Loucy (cell line): ENCODE measurements at regions not wholly inside any gene's neighbourhood (a gene's known extent, or its start where the extent isn't known, plus 50 kb on each side); places are given as distances from the start of the nearest gene placed in this dataset.
A peak's percentile ranks its signal among the peaks of the same experiment; 100 is the strongest.

ENCODE experiments used
- EZH2phosphoT487 ChIP-seq: fragments of 200-600 bp; IDR thresholded peaks from 2 replicates; pipeline ENCODE4 v1.6.1; 2018; ENCODE audit warnings: antibody characterized with exemption, mild to moderate bottlenecking, moderate library complexity, borderline replicate concordance
- TF ChIP-seq, protein P1 (sequence below): fragments of 200-600 bp; sonication (generic); conservative IDR thresholded peaks from 2 replicates; pipeline ENCODE4 v1.5.1; 2014; ENCODE audit warnings: mild to moderate bottlenecking, antibody characterized with exemption, low read length

DNA sequence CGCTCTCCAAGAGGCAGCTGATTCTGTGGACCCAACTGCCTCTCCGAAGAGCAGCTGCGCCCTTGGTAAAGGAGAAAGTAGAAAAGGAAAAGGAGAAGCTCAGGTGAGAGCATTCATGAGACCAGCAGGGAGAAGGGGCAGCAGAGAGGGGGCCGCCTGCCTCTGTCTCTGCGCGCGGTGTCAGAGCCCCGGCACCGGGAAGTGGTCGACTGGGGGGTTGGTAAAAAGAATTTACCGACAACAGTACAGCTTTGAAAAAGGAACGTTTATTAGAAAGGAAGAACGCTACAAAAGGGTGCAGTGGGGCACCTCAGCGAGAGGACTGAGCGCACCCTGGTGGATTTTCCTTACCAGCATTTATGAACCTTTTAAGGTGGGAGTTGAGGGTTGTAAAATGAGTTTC lies 61.9 kb downstream of the GPR6 start:
- no peak for TF ChIP-seq EZH2phosphoT487
- TF ChIP-seq, protein P1, sequence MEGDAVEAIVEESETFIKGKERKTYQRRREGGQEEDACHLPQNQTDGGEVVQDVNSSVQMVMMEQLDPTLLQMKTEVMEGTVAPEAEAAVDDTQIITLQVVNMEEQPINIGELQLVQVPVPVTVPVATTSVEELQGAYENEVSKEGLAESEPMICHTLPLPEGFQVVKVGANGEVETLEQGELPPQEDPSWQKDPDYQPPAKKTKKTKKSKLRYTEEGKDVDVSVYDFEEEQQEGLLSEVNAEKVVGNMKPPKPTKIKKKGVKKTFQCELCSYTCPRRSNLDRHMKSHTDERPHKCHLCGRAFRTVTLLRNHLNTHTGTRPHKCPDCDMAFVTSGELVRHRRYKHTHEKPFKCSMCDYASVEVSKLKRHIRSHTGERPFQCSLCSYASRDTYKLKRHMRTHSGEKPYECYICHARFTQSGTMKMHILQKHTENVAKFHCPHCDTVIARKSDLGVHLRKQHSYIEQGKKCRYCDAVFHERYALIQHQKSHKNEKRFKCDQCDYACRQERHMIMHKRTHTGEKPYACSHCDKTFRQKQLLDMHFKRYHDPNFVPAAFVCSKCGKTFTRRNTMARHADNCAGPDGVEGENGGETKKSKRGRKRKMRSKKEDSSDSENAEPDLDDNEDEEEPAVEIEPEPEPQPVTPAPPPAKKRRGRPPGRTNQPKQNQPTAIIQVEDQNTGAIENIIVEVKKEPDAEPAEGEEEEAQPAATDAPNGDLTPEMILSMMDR = peak; percentile 71
